K562 (cell line): ENCODE measurements at regions not wholly inside any gene's neighbourhood (a gene's known extent, or its start where the extent isn't known, plus 50 kb on each side); places are given as distances from the start of the nearest gene placed in this dataset.

Source experiments
- ATAC-seq: fragments of 200-7000 bp; cut with Tn5 transposase; 3 replicates; pipeline ENCODE4 v1.9.1; 2020; ENCODE audit warnings: moderate library complexity
- BruUV-seq: library from RNA; stranded (reverse); fragments of 400-500 nt; replicated peaks from 2 replicates; lab custom pipeline; 2021; lab: Mats Ljungman, UMichigan
- CTCF ChIA-PET: fragments of 300-600 bp; formaldehyde crosslinking; extraction: SDS; loops from one replicate; lab custom pipeline; 2021; ENCODE audit warnings: low intra/inter-chr PET ratio; lab: Yijun Ruan, JAX
- POLR2A ChIA-PET: fragments of 300-600, 350-650 bp; sonication (Branson Sonifier 250); formaldehyde crosslinking; extraction: SDS; loops from one replicate; lab custom pipeline; 2021; ENCODE audit warnings: antibody characterized with exemption, inconsistent platforms; lab: Yijun Ruan, JAX
- DNase-seq, 4 experiments: peaks; one replicate each; pipeline versions ENCODE4 v3.0.0 to v3.0.0-alpha.2; 2011 to 2018; ENCODE audit warnings: low spot score in 3 of 4, mixed read lengths in 3 of 4; ENCODE audit errors: extremely low read depth in 1 of 4
- FAIRE-seq: peaks from 2 replicates; lab custom pipeline; 2011; peaks lifted over from hg19 to GRCh38; lab: Jason Lieb, UNC
- H2AFZ ChIP-seq: 2 replicates; pipeline ENCODE4 v1.6.0; 2011; ENCODE audit warnings: low read depth, low read length, control low read depth, inconsistent platforms
- H3K27ac ChIP-seq: fragments of 200-600 bp; 3 replicates; pipeline ENCODE4 v1.8.0; 2011; ENCODE audit warnings: low read depth, mild to moderate bottlenecking, control low read depth, inconsistent platforms, low read length, moderate library complexity, mixed read lengths; ENCODE audit errors: extremely low read depth
- H3K27me3 ChIP-seq, 2 experiments: fragments of 300-600 bp in 1 of 2; 2 replicates in 1 of 2; 3 replicates in 1 of 2; pipeline versions ENCODE4 v1.6.0 to v1.8.0; 2011; ENCODE audit warnings: inconsistent platforms in 2 of 2, low read length in 2 of 2, mild to moderate bottlenecking in 1 of 2, mixed read lengths in 1 of 2, moderate library complexity in 1 of 2; ENCODE audit not compliant: control insufficient read depth in 2 of 2, insufficient read depth in 2 of 2
- H3K36me3 ChIP-seq: fragments of 300-600 bp; 3 replicates; pipeline ENCODE4 v1.8.0; 2011; ENCODE audit warnings: mild to moderate bottlenecking, low read length, inconsistent platforms; ENCODE audit not compliant: control insufficient read depth, insufficient read depth
- H3K4me1 ChIP-seq, 2 experiments: fragments of 200-600 bp in 1 of 2; replicated peaks in 1 of 2; 2 replicates in 1 of 2; 3 replicates in 1 of 2; pipeline versions ENCODE4 v1.5.1 to v1.8.0; 2011; ENCODE audit warnings: inconsistent platforms in 2 of 2, low read length in 2 of 2, mild to moderate bottlenecking in 1 of 2, mixed read lengths in 1 of 2, moderate library complexity in 1 of 2; ENCODE audit not compliant: control insufficient read depth in 2 of 2, insufficient read depth in 2 of 2
- H3K4me2 ChIP-seq: 2 replicates; pipeline ENCODE4 v1.6.1; 2011; ENCODE audit warnings: low read length, control low read depth, inconsistent platforms, mixed read lengths; ENCODE audit not compliant: insufficient read depth
- H3K4me3 ChIP-seq: fragments of 200-600 bp; sonication (generic), shearing (Covaris generic); 2 replicates; pipeline ENCODE4 v1.5.1; 2016; ENCODE audit warnings: control low read depth, inconsistent platforms
- H3K79me2 ChIP-seq: fragments of 200-600 bp; 3 replicates; pipeline ENCODE4 v1.8.0; 2011; ENCODE audit warnings: low read length, inconsistent platforms; ENCODE audit not compliant: control insufficient read depth, insufficient read depth
- H3K9ac ChIP-seq, 2 experiments: 2 replicates each; pipeline versions ENCODE4 v1.6.0 to v1.6.1; 2011; ENCODE audit warnings: low read depth in 2 of 2, low read length in 2 of 2, control low read depth in 1 of 2, inconsistent platforms in 1 of 2, mild to moderate bottlenecking in 1 of 2, mixed read lengths in 1 of 2; ENCODE audit not compliant: insufficient read depth in 1 of 2
- H3K9me1 ChIP-seq: one replicate; pipeline ENCODE4 v1.6.0; 2011; ENCODE audit warnings: inconsistent platforms, mild to moderate bottlenecking, low read length, moderate library complexity; ENCODE audit not compliant: control insufficient read depth, insufficient read depth
- H3K9me3 ChIP-seq: replicated peaks from 2 replicates; pipeline ENCODE4 v1.5.1; 2011; ENCODE audit warnings: low read depth, low read length, inconsistent platforms; ENCODE audit not compliant: control insufficient read depth, insufficient read depth
- H4K20me1 ChIP-seq: replicated peaks from 2 replicates; pipeline ENCODE4 v1.6.1; 2011; ENCODE audit warnings: low read length, inconsistent platforms, mixed read lengths; ENCODE audit not compliant: control insufficient read depth, insufficient read depth
- CSDE1 ChIP-seq, 2 experiments: fragments of 450-650 bp; IDR thresholded peaks; 2 replicates each; pipeline ENCODE4 v1.6.1; 2016; ENCODE audit warnings: mild to moderate bottlenecking in 1 of 2
- ELF4 ChIP-seq: fragments of 450-650 bp; formaldehyde crosslinking; IDR thresholded peaks from 2 replicates; pipeline ENCODE4 v1.4.0; 2022; ENCODE audit warnings: missing genetic modification characterization
- ERF ChIP-seq: fragments of 450-650 bp; formaldehyde crosslinking; IDR thresholded peaks from 2 replicates; pipeline ENCODE4 v1.4.0; 2020; ENCODE audit warnings: mild to moderate bottlenecking, mixed read lengths
- HDGF ChIP-seq: fragments of 450-650 bp; IDR thresholded peaks from 2 replicates; pipeline ENCODE4 v1.6.1; 2016
- POU5F1 ChIP-seq: fragments of 150-350 bp; IDR thresholded peaks from 2 replicates; pipeline ENCODE4 v1.6.1; 2014; ENCODE audit warnings: borderline replicate concordance, low read length, low read depth, mild to moderate bottlenecking; ENCODE audit not compliant: partially characterized antibody
- TRIM28 ChIP-seq: fragments of 450-650 bp; IDR thresholded peaks from 2 replicates; pipeline ENCODE4 v1.6.1; 2017
- U2AF1 ChIP-seq: fragments of 200-400 bp; formaldehyde crosslinking; optimal IDR thresholded peaks from 2 replicates; pipeline ENCODE3; 2017; ENCODE audit warnings: mild to moderate bottlenecking, low read depth, low read length, moderate library complexity
- ZKSCAN1 ChIP-seq: fragments of 150-350 bp; IDR thresholded peaks from 2 replicates; pipeline ENCODE4 v1.6.1; 2016; ENCODE audit warnings: low read depth, low read length
- ZNF12 ChIP-seq: sonication (generic); formaldehyde crosslinking; IDR thresholded peaks from 2 replicates; pipeline ENCODE4 v1.4.0; 2020; ENCODE audit warnings: mild to moderate bottlenecking, missing genetic modification reagents
- ZNF318 ChIP-seq, 2 experiments: fragments of 450-650 bp; IDR thresholded peaks; 2 replicates each; pipeline ENCODE4 v1.6.1; 2016; ENCODE audit warnings: mild to moderate bottlenecking in 2 of 2, borderline replicate concordance in 1 of 2, low read depth in 1 of 2, moderate library complexity in 1 of 2
- ZNF436 ChIP-seq: fragments of 250-450, 450-650 bp; sonication (Bioruptor Pico); formaldehyde crosslinking; IDR thresholded peaks from 2 replicates; pipeline ENCODE4 v1.7.0; 2020; ENCODE audit warnings: mild to moderate bottlenecking
- WGBS: fragments of 100-300 bp; shearing (Covaris generic); methylation state at CpG from one replicate; pipeline ENCODE4 v1.1.6; 2016; ENCODE audit warnings: low coverage, mixed read lengths; ENCODE audit not compliant: insufficient coverage; ENCODE audit errors: missing lambda C conversion rate; 5-methylcytosine and 5-hydroxymethylcytosine counted together
- in situ Hi-C: fragments of 300-500 bp; cut with MboI; formaldehyde crosslinking; loops from 4 replicates; pipeline ENCODE4 v1.15.0; 2018; ENCODE audit warnings: inconsistent platforms, mixed read lengths
- intact Hi-C: fragments of 100-400 bp; cut with micrococcal nuclease; formaldehyde crosslinking; loops from 2 replicates; pipeline ENCODE4 v1.14.2; 2022

- no peak for DNase-seq
- no peak overlapping the region for H3K4me2 ChIP-seq
- TF ChIP-seq ZNF436 (no peak), ZNF12 (CRISPR knock-in tag) (no peak), ZNF318 (IDR thresholded peaks at IDR 0.05; ENCODE audit: borderline replicate concordance in 1 of 2, low read depth in 1 of 2) (no peak), U2AF1 (no peak), POU5F1 (no peak), TRIM28 (no peak), ERF (CRISPR knock-in tag) (no peak), HDGF (no peak), ZKSCAN1 (no peak), CSDE1 (IDR thresholded peaks at IDR 0.05) (no peak), ELF4 (CRISPR knock-in tag) (no peak)
Observed at GRCh38 chr11:80116796-80117195, 676.0 kb upstream of the TENM4 start.

More at GRCh38 chr11:80116796-80117195, 676.0 kb upstream of the TENM4 start:
- no peaks in the 10 kb centered on the region for H3K27me3 ChIP-seq
- in situ Hi-C loops (no loop called here), intact Hi-C loops (no loop called here)
- no peak for FAIRE-seq
- no peaks in the 10 kb centered on the region for H3K9me1 ChIP-seq
- H3K4me1 ChIP-seq: no peaks in the 10 kb centered on the region
- ChIA-PET POLR2A (no interaction called here), CTCF (interaction anchor here (0.7 kb wide), 1 partner anchor 101 kb away, joined by 3 read pairs; no protein-coding TSS in a partner anchor)
- H3K36me3 ChIP-seq: no peaks in the 10 kb centered on the region
- BruUV-seq: no TSS peak
- H3K4me3 ChIP-seq: no peak overlapping the region
- no peak overlapping the region for H2AFZ ChIP-seq
- H4K20me1 ChIP-seq: no peaks in the 10 kb centered on the region
- 0% methylated on average over 3 of the region's 3 CpGs for WGBS
- no peaks in the 10 kb centered on the region for H3K79me2 ChIP-seq
- no peak overlapping the region for H3K9ac ChIP-seq
- H3K9me3 ChIP-seq: no peaks in the 10 kb centered on the region
- no peak overlapping the region for H3K27ac ChIP-seq
- ATAC-seq: no peak
